Peyer's patch (tissue), 4 donors: ENCODE measurements at regions not wholly inside any gene's neighbourhood (a gene's known extent, or its start where the extent isn't known, plus 50 kb on each side); places are given as distances from the start of the nearest gene placed in this dataset.

Experiments used
- CTCF ChIP-seq, 6 experiments: fragments of 450-650 bp in 4 of 6; fragments of 200-600 bp in 2 of 6; sonication (generic) in 1 of 6; IDR thresholded peaks; one replicate each; pipeline ENCODE4 v1.5.1; 2017 to 2019; ENCODE audit warnings: antibody characterized with exemption in 6 of 6, mild to moderate bottlenecking in 3 of 6, moderate library complexity in 1 of 6
- POLR2A ChIP-seq, 2 donors: fragments of 450-650 bp; IDR thresholded peaks; one replicate each; pipeline ENCODE4 v1.5.1; 2017; ENCODE audit warnings: antibody characterized with exemption in 2 of 2, mild to moderate bottlenecking in 2 of 2, moderate library complexity in 2 of 2

GRCh38 chr9:7975336-7975735, 175.8 kb upstream of the DMAC1 start:
- TF ChIP-seq CTCF (IDR thresholded peaks at IDR 0.05), result no peak
- no peak for TF ChIP-seq POLR2A (IDR thresholded peaks at IDR 0.05)
